Lower leg skin (tissue), 4 donors: ENCODE measurements at regions not wholly inside any gene's neighbourhood (a gene's known extent, or its start where the extent isn't known, plus 50 kb on each side); places are given as distances from the start of the nearest gene placed in this dataset.

Source experiments
- DNase-seq, 2 donors: peaks; one replicate each; pipeline ENCODE4 v3.0.0-alpha.2; 2019; ENCODE audit warnings: low spot score in 2 of 2
- H3K4me3 ChIP-seq: fragments of 200-600 bp; sonication (generic); 2 replicates; pipeline ENCODE4 v1.5.1; 2017; ENCODE audit warnings: mild to moderate bottlenecking, low read depth; ENCODE audit not compliant: poor library complexity, severe bottlenecking
- CTCF ChIP-seq, 3 donors: fragments of 450-650 bp; IDR thresholded peaks; one replicate each; pipeline ENCODE4 v1.5.1; 2016; ENCODE audit warnings: antibody characterized with exemption in 3 of 3, mild to moderate bottlenecking in 3 of 3, moderate library complexity in 2 of 3
- POLR2A ChIP-seq, 2 donors: fragments of 450-650 bp; IDR thresholded peaks; one replicate each; pipeline ENCODE4 v1.6.1; 2016 to 2017; ENCODE audit warnings: antibody characterized with exemption in 2 of 2, mild to moderate bottlenecking in 1 of 2, moderate library complexity in 1 of 2
- WGBS, 2 donors: methylation state at CpG; one replicate each; pipeline ENCODE4 v1.1.5; 2018; 5-methylcytosine and 5-hydroxymethylcytosine counted together
- intact Hi-C: fragments of 100-400 bp; cut with DNase I; formaldehyde crosslinking; loops from one replicate; pipeline ENCODE4 v1.15.0; 2023; ENCODE audit warnings: low total_unique reads

- intact Hi-C loops: no loop called here
- 61 to 71% methylated on average over 1 of the region's 1 CpG for WGBS, 2 donors
- no peak overlapping the region for H3K4me3 ChIP-seq
- no peak for TF ChIP-seq POLR2A (IDR thresholded peaks at IDR 0.05)
- TF ChIP-seq CTCF (IDR thresholded peaks at IDR 0.05): no peak
- no peak for DNase-seq
These were observed 1054.7 kb upstream of the CNTN5 start for GRCh38 chr11:97965849-97966646.

GRCh38 chr11:97966901-97967300 lies 1053.8 kb upstream of the CNTN5 start:
- TF ChIP-seq POLR2A (IDR thresholded peaks at IDR 0.05) (no peak), CTCF (IDR thresholded peaks at IDR 0.05) (no peak)
- no peak overlapping the region for H3K4me3 ChIP-seq
- no peak for DNase-seq
- intact Hi-C loops: no loop called here
- WGBS, 2 donors: 67 to 76% methylated on average over 3 of the region's 3 CpGs

- no peak overlapping the region for H3K4me3 ChIP-seq
- intact Hi-C loops: no loop called here
- 60 to 70% methylated on average over 2 of the region's 2 CpGs for WGBS, 2 donors
- DNase-seq: no peak
- no peak for TF ChIP-seq POLR2A (IDR thresholded peaks at IDR 0.05)
These were observed 1052.7 kb upstream of the CNTN5 start for GRCh38 chr11:97968071-97968470.

GRCh38 chr11:97972731-97973130 lies 1048.0 kb upstream of the CNTN5 start:
- intact Hi-C loops: no loop called here
- DNase-seq: no peak
- no peak overlapping the region for H3K4me3 ChIP-seq
- WGBS, 2 donors: 67 to 69% methylated on average over 4 to 5 of the region's 5 CpGs
- TF ChIP-seq CTCF (IDR thresholded peaks at IDR 0.05) (no peak), POLR2A (IDR thresholded peaks at IDR 0.05) (no peak)

GRCh38 chr11:97973352-97973857 lies 1047.3 kb upstream of the CNTN5 start:
- H3K4me3 ChIP-seq: no peak overlapping the region
- intact Hi-C loops: no loop called here
- WGBS, 2 donors: 71 to 90% methylated on average over 7 to 10 of the region's 10 CpGs
- DNase-seq: no peak
- TF ChIP-seq CTCF (IDR thresholded peaks at IDR 0.05): no peak
- no peak for TF ChIP-seq POLR2A (IDR thresholded peaks at IDR 0.05)

GRCh38 chr11:97974798-97975498 lies 1045.8 kb upstream of the CNTN5 start:
- intact Hi-C loops: no loop called here
- no peak for DNase-seq
- WGBS, 2 donors: 11 to 19% methylated on average over 1 of the region's 1 CpG
- TF ChIP-seq CTCF (IDR thresholded peaks at IDR 0.05) (no peak), POLR2A (IDR thresholded peaks at IDR 0.05) (no peak)
- no peak overlapping the region for H3K4me3 ChIP-seq
